ENCODE measurements at regions not wholly inside any gene's neighbourhood (a gene's known extent, or its start where the extent isn't known, plus 50 kb on each side); places are given as distances from the start of the nearest gene placed in this dataset.
"Not testable (repeated sequence)": the region's sequence is repeated elsewhere in the genome, so short reads cannot be mapped to it uniquely, and the experiment has no call there.

- DNase-seq (ENCODE audit: low read depth): no peak
- Histone ChIP-seq H3K4me3 (ENCODE audit: low read length) (no peak overlapping the region), H3K4me1 (ENCODE audit: control insufficient read depth, insufficient read depth, low read length) (no peaks in the 10 kb centered on the region), H3K27me3 (replicated peaks; ENCODE audit: control insufficient read depth, insufficient read depth, low read length) (no peaks in the 10 kb centered on the region), H3K36me3 (ENCODE audit: control insufficient read depth, insufficient read depth, low read length, severe bottlenecking) (no peaks in the 10 kb centered on the region), H3K9ac (ENCODE audit: low read length) (no peak overlapping the region), H3K9me3 (ENCODE audit: control insufficient read depth, low read length) (peaks cover 19% of the 10 kb centered on the region)
These were observed 50.7 kb upstream of the TNFSF4 start for GRCh38 chr1:173257805-173258204.

- DNase-seq (ENCODE audit: low read depth): peak; percentile 51
- Histone ChIP-seq H3K9ac (ENCODE audit: low read length) (no peak overlapping the region), H3K9me3 (ENCODE audit: control insufficient read depth, low read length) (peaks cover 19% of the 10 kb centered on the region), H3K4me3 (ENCODE audit: low read length) (no peak overlapping the region), H3K4me1 (ENCODE audit: control insufficient read depth, insufficient read depth, low read length) (no peaks in the 10 kb centered on the region), H3K36me3 (ENCODE audit: control insufficient read depth, insufficient read depth, low read length, severe bottlenecking) (no peaks in the 10 kb centered on the region), H3K27me3 (replicated peaks; ENCODE audit: control insufficient read depth, insufficient read depth, low read length) (no peaks in the 10 kb centered on the region)
These were observed 51.5 kb upstream of the TNFSF4 start for GRCh38 chr1:173258479-173259264.

- H3K9me3 ChIP-seq (ENCODE audit: control insufficient read depth, low read length): peaks cover 19% of the 10 kb centered on the region
- H3K36me3 ChIP-seq (ENCODE audit: control insufficient read depth, insufficient read depth, low read length, severe bottlenecking); H3K9ac ChIP-seq (ENCODE audit: low read length); H3K4me1 ChIP-seq (ENCODE audit: control insufficient read depth, insufficient read depth, low read length); H3K4me3 ChIP-seq (ENCODE audit: low read length); DNase-seq (ENCODE audit: low read depth); H3K27me3 ChIP-seq (replicated peaks; ENCODE audit: control insufficient read depth, insufficient read depth, low read length): not testable (repeated sequence)
These were observed 53.2 kb upstream of the TNFSF4 start for GRCh38 chr1:173260329-173260728.

- no peaks in the 10 kb centered on the region for H3K27me3 ChIP-seq (replicated peaks; ENCODE audit: control insufficient read depth, insufficient read depth, low read length)
- no peak for DNase-seq (ENCODE audit: low read depth)
- no peaks in the 10 kb centered on the region for H3K36me3 ChIP-seq (ENCODE audit: control insufficient read depth, insufficient read depth, low read length, severe bottlenecking)
- H3K4me3 ChIP-seq (ENCODE audit: low read length): no peak overlapping the region
- H3K9ac ChIP-seq (ENCODE audit: low read length): no peak overlapping the region
- peaks cover 23% of the 10 kb centered on the region for H3K4me1 ChIP-seq (ENCODE audit: control insufficient read depth, insufficient read depth, low read length)
- no peaks in the 10 kb centered on the region for H3K9me3 ChIP-seq (ENCODE audit: control insufficient read depth, low read length)
These were observed 59.7 kb upstream of the TNFSF4 start for GRCh38 chr1:173266841-173267240.

- H3K9ac ChIP-seq (ENCODE audit: low read length): no peak overlapping the region
These were observed 60.4 kb upstream of the TNFSF4 start for GRCh38 chr1:173267453-173267945.

GRCh38 chr1:173268261-173268660 lies 61.1 kb upstream of the TNFSF4 start:
- no peaks in the 10 kb centered on the region for H3K27me3 ChIP-seq (replicated peaks; ENCODE audit: control insufficient read depth, insufficient read depth, low read length)

More at GRCh38 chr1:173267453-173267945, 60.4 kb upstream of the TNFSF4 start:
- Histone ChIP-seq H3K4me3 (ENCODE audit: low read length) (no peak overlapping the region), H3K27me3 (replicated peaks; ENCODE audit: control insufficient read depth, insufficient read depth, low read length) (no peaks in the 10 kb centered on the region), H3K36me3 (ENCODE audit: control insufficient read depth, insufficient read depth, low read length, severe bottlenecking) (no peaks in the 10 kb centered on the region), H3K9me3 (ENCODE audit: control insufficient read depth, low read length) (no peaks in the 10 kb centered on the region), H3K4me1 (ENCODE audit: control insufficient read depth, insufficient read depth, low read length) (peaks cover 23% of the 10 kb centered on the region)
- peak; percentile 15 for DNase-seq (ENCODE audit: low read depth)

GRCh38 chr1:173268786-173269277 lies 61.7 kb upstream of the TNFSF4 start:
- Histone ChIP-seq H3K4me3 (ENCODE audit: low read length) (no peak overlapping the region), H3K36me3 (ENCODE audit: control insufficient read depth, insufficient read depth, low read length, severe bottlenecking) (no peaks in the 10 kb centered on the region), H3K27me3 (replicated peaks; ENCODE audit: control insufficient read depth, insufficient read depth, low read length) (no peaks in the 10 kb centered on the region), H3K9ac (ENCODE audit: low read length) (no peak overlapping the region), H3K9me3 (ENCODE audit: control insufficient read depth, low read length) (no peaks in the 10 kb centered on the region), H3K4me1 (ENCODE audit: control insufficient read depth, insufficient read depth, low read length) (peaks cover 23% of the 10 kb centered on the region)
- DNase-seq (ENCODE audit: low read depth): no peak

More at GRCh38 chr1:173268261-173268660, 61.1 kb upstream of the TNFSF4 start:
- Histone ChIP-seq H3K9me3 (ENCODE audit: control insufficient read depth, low read length) (no peaks in the 10 kb centered on the region), H3K36me3 (ENCODE audit: control insufficient read depth, insufficient read depth, low read length, severe bottlenecking) (no peaks in the 10 kb centered on the region), H3K4me1 (ENCODE audit: control insufficient read depth, insufficient read depth, low read length) (peaks cover 23% of the 10 kb centered on the region), H3K9ac (ENCODE audit: low read length) (no peak overlapping the region), H3K4me3 (ENCODE audit: low read length) (no peak overlapping the region)
- DNase-seq (ENCODE audit: low read depth): no peak

GRCh38 chr1:173269490-173270230 lies 62.5 kb upstream of the TNFSF4 start:
- Histone ChIP-seq H3K36me3 (ENCODE audit: control insufficient read depth, insufficient read depth, low read length, severe bottlenecking) (no peaks in the 10 kb centered on the region), H3K4me3 (ENCODE audit: low read length) (no peak overlapping the region), H3K27me3 (replicated peaks; ENCODE audit: control insufficient read depth, insufficient read depth, low read length) (no peaks in the 10 kb centered on the region), H3K4me1 (ENCODE audit: control insufficient read depth, insufficient read depth, low read length) (peaks cover 23% of the 10 kb centered on the region), H3K9me3 (ENCODE audit: control insufficient read depth, low read length) (no peaks in the 10 kb centered on the region), H3K9ac (ENCODE audit: low read length) (no peak overlapping the region)
- peak; percentile 91 for DNase-seq (ENCODE audit: low read depth)

- Histone ChIP-seq H3K27me3 (replicated peaks; ENCODE audit: control insufficient read depth, insufficient read depth, low read length) (no peaks in the 10 kb centered on the region), H3K9ac (ENCODE audit: low read length) (no peak overlapping the region), H3K9me3 (ENCODE audit: control insufficient read depth, low read length) (no peaks in the 10 kb centered on the region), H3K4me1 (ENCODE audit: control insufficient read depth, insufficient read depth, low read length) (peaks cover 23% of the 10 kb centered on the region), H3K36me3 (ENCODE audit: control insufficient read depth, insufficient read depth, low read length, severe bottlenecking) (no peaks in the 10 kb centered on the region), H3K4me3 (ENCODE audit: low read length) (no peak overlapping the region)
- DNase-seq (ENCODE audit: low read depth): no peak
These were observed 63.1 kb upstream of the TNFSF4 start for GRCh38 chr1:173270243-173270642.

GRCh38 chr1:173271021-173271420 lies 63.9 kb upstream of the TNFSF4 start:
- H3K9me3 ChIP-seq (ENCODE audit: control insufficient read depth, low read length); H3K9ac ChIP-seq (ENCODE audit: low read length); H3K4me3 ChIP-seq (ENCODE audit: low read length); DNase-seq (ENCODE audit: low read depth); H3K36me3 ChIP-seq (ENCODE audit: control insufficient read depth, insufficient read depth, low read length, severe bottlenecking); H3K27me3 ChIP-seq (replicated peaks; ENCODE audit: control insufficient read depth, insufficient read depth, low read length): not testable (repeated sequence)
- H3K4me1 ChIP-seq (ENCODE audit: control insufficient read depth, insufficient read depth, low read length): peaks cover 23% of the 10 kb centered on the region

GRCh38 chr1:173275496-173275895 lies 68.4 kb upstream of the TNFSF4 start:
- Histone ChIP-seq H3K9me3 (ENCODE audit: control insufficient read depth, low read length) (no peaks in the 10 kb centered on the region), H3K4me1 (ENCODE audit: control insufficient read depth, insufficient read depth, low read length) (no peaks in the 10 kb centered on the region), H3K27me3 (replicated peaks; ENCODE audit: control insufficient read depth, insufficient read depth, low read length) (no peaks in the 10 kb centered on the region), H3K4me3 (ENCODE audit: low read length) (no peak overlapping the region), H3K36me3 (ENCODE audit: control insufficient read depth, insufficient read depth, low read length, severe bottlenecking) (no peaks in the 10 kb centered on the region), H3K9ac (ENCODE audit: low read length) (no peak overlapping the region)
- no peak for DNase-seq (ENCODE audit: low read depth)

All from adipocyte (in vitro differentiated cells).